Smooth muscle cell (in vitro differentiated cells): ENCODE measurements at regions not wholly inside any gene's neighbourhood (a gene's known extent, or its start where the extent isn't known, plus 50 kb on each side); places are given as distances from the start of the nearest gene placed in this dataset.

Source experiments
- DNase-seq: peaks from one replicate; lab custom pipeline; 2025; ENCODE audit not compliant: unreplicated experiment; lab: John Stamatoyannopoulos, UW
- H2AFZ ChIP-seq: fragments of 200-600 bp; sonication (generic); 2 replicates; pipeline ENCODE4 v1.6.0; 2016; ENCODE audit warnings: antibody characterized with exemption, low read depth, mild to moderate bottlenecking
- H3F3A ChIP-seq: fragments of 200-600 bp; sonication (generic); 2 replicates; pipeline ENCODE4 v1.6.0; 2017; ENCODE audit warnings: antibody characterized with exemption, low read depth
- H3K27ac ChIP-seq: fragments of 200-600 bp; sonication (generic); 2 replicates; pipeline ENCODE4 v1.5.1; 2016; ENCODE audit warnings: low read depth, mild to moderate bottlenecking
- H3K27me3 ChIP-seq: fragments of 200-600 bp; sonication (generic); 2 replicates; pipeline ENCODE4 v1.6.1; 2016; ENCODE audit warnings: low read depth, mild to moderate bottlenecking
- H3K36me3 ChIP-seq: fragments of 200-600 bp; sonication (generic); 2 replicates; pipeline ENCODE4 v1.5.1; 2016; ENCODE audit warnings: low read depth
- H3K4me1 ChIP-seq: fragments of 200-600 bp; sonication (generic); 2 replicates; pipeline ENCODE4 v1.5.1; 2016; ENCODE audit warnings: low read depth
- H3K4me2 ChIP-seq: fragments of 200-600 bp; sonication (generic); 2 replicates; pipeline ENCODE4 v1.6.0; 2016; ENCODE audit warnings: mild to moderate bottlenecking
- H3K4me3 ChIP-seq: fragments of 200-600 bp; sonication (generic); 2 replicates; pipeline ENCODE4 v1.5.1; 2016; ENCODE audit warnings: mild to moderate bottlenecking
- H3K79me2 ChIP-seq: fragments of 200-600 bp; sonication (generic); 2 replicates; pipeline ENCODE4 v1.6.0; 2016; ENCODE audit warnings: low read depth, mild to moderate bottlenecking
- H3K9ac ChIP-seq: fragments of 200-600 bp; sonication (generic); 2 replicates; pipeline ENCODE4 v1.6.0; 2016; ENCODE audit warnings: low read depth
- H3K9me3 ChIP-seq: fragments of 200-600 bp; sonication (generic); replicated peaks from 2 replicates; pipeline ENCODE4 v1.5.1; 2016; ENCODE audit warnings: low read depth
- H4K20me1 ChIP-seq: fragments of 200-600 bp; sonication (generic); 2 replicates; pipeline ENCODE4 v1.6.0; 2016; ENCODE audit warnings: low read depth
- WGBS: methylation state at CpG from one replicate; pipeline ENCODE4 v1.1.7; 2016; ENCODE audit warnings: low lambda C conversion rate; 5-methylcytosine and 5-hydroxymethylcytosine counted together
- TF ChIP-seq, protein P1 (sequence below): fragments of 200-600 bp; sonication (generic); IDR thresholded peaks from 2 replicates; pipeline ENCODE4 v1.5.1; 2017; ENCODE audit warnings: borderline replicate concordance, mild to moderate bottlenecking, antibody characterized with exemption; ENCODE audit not compliant: insufficient read depth, poor library complexity, severe bottlenecking

- H3K9me3 ChIP-seq = no peaks in the 10 kb centered on the region
- H2AFZ ChIP-seq = no peak overlapping the region
- TF ChIP-seq, protein P1, sequence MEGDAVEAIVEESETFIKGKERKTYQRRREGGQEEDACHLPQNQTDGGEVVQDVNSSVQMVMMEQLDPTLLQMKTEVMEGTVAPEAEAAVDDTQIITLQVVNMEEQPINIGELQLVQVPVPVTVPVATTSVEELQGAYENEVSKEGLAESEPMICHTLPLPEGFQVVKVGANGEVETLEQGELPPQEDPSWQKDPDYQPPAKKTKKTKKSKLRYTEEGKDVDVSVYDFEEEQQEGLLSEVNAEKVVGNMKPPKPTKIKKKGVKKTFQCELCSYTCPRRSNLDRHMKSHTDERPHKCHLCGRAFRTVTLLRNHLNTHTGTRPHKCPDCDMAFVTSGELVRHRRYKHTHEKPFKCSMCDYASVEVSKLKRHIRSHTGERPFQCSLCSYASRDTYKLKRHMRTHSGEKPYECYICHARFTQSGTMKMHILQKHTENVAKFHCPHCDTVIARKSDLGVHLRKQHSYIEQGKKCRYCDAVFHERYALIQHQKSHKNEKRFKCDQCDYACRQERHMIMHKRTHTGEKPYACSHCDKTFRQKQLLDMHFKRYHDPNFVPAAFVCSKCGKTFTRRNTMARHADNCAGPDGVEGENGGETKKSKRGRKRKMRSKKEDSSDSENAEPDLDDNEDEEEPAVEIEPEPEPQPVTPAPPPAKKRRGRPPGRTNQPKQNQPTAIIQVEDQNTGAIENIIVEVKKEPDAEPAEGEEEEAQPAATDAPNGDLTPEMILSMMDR = no peak
- no peak overlapping the region for H3K4me3 ChIP-seq
- H4K20me1 ChIP-seq = no peaks in the 10 kb centered on the region
- no peak for DNase-seq
- H3K36me3 ChIP-seq = no peaks in the 10 kb centered on the region
- H3K79me2 ChIP-seq = no peaks in the 10 kb centered on the region
- no peak overlapping the region for H3K27ac ChIP-seq
- no peaks in the 10 kb centered on the region for H3K27me3 ChIP-seq
- peaks cover 4% of the 10 kb centered on the region for H3K4me1 ChIP-seq
- H3K9ac ChIP-seq = no peak overlapping the region
- H3F3A ChIP-seq = no peaks in the 10 kb centered on the region
- H3K4me2 ChIP-seq = peak overlapping the region; percentile 2
These were observed 603.8 kb upstream of the USP24 start for GRCh38 chr1:55819011-55819410.

DNA sequence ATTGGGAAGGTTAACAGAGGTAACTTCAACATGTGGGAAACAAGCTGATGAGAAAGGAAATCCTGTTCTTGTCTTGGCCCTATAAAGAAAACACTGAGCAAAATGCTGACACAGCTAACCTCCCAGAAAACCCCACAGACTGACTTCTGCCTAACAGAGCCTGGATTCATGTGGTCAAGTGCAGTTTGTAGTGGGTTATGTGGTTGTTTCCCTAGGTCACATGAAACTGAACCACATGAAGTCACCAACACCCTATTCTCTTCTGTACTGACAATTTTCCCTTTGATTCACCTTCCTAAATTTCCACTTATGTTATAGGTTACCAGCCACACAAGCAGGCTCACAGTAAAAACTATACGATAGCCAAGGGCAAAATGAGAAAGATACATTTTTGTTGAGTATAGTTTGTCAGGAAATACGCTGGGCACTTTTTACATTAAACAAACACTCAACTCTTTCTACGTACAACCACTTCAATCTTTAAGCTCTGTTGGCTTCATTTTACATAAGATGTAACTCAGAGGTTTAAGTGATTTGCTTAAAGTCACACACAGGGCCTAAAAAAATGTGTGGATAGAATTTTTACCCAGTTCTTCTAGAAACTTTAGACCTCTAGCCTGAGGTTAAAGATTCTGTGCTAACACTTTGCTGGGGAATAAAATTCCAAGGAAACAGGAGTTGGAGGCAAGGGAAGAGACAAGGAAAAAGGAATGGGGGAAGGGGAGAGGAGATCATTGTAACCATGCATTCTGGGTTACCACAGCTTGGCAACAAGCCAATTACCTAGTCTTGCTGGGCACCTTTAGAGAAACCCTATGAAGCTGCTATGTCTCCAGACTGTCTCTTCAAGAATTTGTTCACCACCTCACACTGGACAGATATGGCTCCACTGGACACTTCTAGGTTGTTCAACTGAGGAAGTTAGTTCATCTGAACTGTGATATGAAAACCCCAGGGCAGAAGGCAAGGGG lies 601.6 kb upstream of the USP24 start:
- DNase-seq = no peak
- no peaks in the 10 kb centered on the region for H3K4me1 ChIP-seq
- no peak overlapping the region for H3K9ac ChIP-seq
- no peaks in the 10 kb centered on the region for H3K36me3 ChIP-seq
- no peak overlapping the region for H2AFZ ChIP-seq
- H4K20me1 ChIP-seq = no peaks in the 10 kb centered on the region
- TF ChIP-seq, protein P1 = no peak
- no peak overlapping the region for H3K4me2 ChIP-seq
- H3K9me3 ChIP-seq = no peaks in the 10 kb centered on the region
- peak overlapping the region; percentile 30 for H3K27ac ChIP-seq
- 35% methylated on average over 3 of the region's 3 CpGs for WGBS
- no peaks in the 10 kb centered on the region for H3F3A ChIP-seq
- H3K4me3 ChIP-seq = no peak overlapping the region
- H3K27me3 ChIP-seq = no peaks in the 10 kb centered on the region
- H3K79me2 ChIP-seq = no peaks in the 10 kb centered on the region

DNA sequence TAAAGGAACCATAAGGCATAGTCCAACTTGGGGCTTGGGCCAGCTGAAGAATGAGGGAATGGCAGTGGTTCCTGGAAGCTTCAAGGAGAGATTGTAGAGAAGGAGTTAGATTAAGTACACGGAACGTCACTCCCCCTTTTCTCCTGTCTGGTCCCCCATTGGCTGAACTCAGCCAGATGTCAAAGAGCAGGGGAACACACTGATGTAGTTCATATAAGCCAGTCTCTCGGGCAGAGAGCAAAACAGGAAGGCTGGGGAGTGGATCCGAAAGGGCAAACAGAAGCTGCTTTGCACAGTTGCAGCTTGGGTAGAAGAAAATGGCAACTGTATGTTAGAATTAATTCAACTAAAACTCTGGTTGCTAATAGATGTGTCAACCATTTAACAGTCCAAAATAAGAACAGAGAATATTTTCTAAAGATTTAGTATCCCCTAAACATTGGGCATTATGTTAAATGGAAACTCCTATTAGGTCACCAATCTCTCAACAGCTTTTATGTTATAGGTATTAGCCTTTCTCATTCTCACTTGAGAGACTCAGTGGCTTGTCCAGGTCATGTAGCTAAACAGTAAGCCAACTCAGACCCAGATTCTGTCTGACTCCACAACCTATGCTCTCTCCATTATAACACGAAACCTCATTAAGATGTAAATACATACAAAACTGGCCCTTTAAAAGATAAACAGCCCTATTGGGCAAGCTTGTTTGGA lies 600.7 kb upstream of the USP24 start:
- Histone ChIP-seq H3K4me3 (no peak overlapping the region), H3K9me3 (no peaks in the 10 kb centered on the region), H2AFZ (no peak overlapping the region), H3K79me2 (no peaks in the 10 kb centered on the region), H3K4me2 (no peak overlapping the region), H3K4me1 (no peaks in the 10 kb centered on the region), H3K36me3 (no peaks in the 10 kb centered on the region), H3F3A (no peaks in the 10 kb centered on the region), H3K27me3 (no peaks in the 10 kb centered on the region), H3K27ac (peak overlapping the region; percentile 30), H3K9ac (no peak overlapping the region), H4K20me1 (no peaks in the 10 kb centered on the region)
- WGBS = 91% methylated on average over 5 of the region's 5 CpGs
- no peak for DNase-seq
- TF ChIP-seq, protein P1 = no peak
